ENCODE measurements at regions not wholly inside any gene's neighbourhood (a gene's known extent, or its start where the extent isn't known, plus 50 kb on each side); places are given as distances from the start of the nearest gene placed in this dataset.

DNA sequence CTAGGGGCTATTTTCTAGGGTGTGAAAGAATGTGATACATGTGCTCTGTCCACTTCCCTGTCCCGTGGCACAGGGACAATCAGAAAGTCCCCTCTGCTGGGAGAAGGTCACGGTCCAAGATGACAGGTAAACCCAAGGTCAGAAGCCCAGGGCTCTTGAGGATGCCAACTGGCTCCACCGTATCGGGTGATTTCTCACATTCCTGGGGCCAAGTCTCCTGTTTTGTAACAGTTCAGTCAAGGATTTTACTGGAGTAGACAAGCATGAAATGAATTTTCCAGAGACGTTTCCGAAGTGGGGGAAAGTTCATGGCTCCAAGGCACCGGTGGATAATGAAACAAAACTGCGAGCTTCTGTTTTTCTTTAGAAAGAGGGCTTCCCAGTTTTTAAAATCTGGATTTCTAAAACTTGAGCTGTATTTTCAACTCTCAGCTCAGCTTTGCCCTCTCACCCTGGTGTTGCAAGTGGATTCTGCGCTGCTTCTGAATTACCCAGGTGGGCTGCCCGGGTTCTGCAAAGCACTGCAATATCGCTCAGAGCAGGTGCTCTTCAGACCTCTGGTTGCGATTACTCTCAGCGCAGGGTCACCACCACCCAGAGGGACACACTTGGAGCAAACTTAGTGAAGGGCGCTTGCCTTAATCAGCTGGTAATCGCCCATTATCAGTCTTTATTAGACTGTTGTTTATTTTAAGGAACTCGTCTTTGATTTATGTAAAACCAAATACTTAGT is 64.4 kb upstream of the TMEM170B start:
- TF ChIP-seq, protein P1, sequence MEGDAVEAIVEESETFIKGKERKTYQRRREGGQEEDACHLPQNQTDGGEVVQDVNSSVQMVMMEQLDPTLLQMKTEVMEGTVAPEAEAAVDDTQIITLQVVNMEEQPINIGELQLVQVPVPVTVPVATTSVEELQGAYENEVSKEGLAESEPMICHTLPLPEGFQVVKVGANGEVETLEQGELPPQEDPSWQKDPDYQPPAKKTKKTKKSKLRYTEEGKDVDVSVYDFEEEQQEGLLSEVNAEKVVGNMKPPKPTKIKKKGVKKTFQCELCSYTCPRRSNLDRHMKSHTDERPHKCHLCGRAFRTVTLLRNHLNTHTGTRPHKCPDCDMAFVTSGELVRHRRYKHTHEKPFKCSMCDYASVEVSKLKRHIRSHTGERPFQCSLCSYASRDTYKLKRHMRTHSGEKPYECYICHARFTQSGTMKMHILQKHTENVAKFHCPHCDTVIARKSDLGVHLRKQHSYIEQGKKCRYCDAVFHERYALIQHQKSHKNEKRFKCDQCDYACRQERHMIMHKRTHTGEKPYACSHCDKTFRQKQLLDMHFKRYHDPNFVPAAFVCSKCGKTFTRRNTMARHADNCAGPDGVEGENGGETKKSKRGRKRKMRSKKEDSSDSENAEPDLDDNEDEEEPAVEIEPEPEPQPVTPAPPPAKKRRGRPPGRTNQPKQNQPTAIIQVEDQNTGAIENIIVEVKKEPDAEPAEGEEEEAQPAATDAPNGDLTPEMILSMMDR (IDR thresholded peaks at IDR 0.05; ENCODE audit: low read depth, low read length, poor library complexity, severe bottlenecking), result no peak
- TF ChIP-seq EZH2phosphoT487 (IDR thresholded peaks at IDR 0.05; ENCODE audit: borderline replicate concordance, low read length), result no peak
